GM18520 (cell line): ENCODE measurements at regions not wholly inside any gene's neighbourhood (a gene's known extent, or its start where the extent isn't known, plus 50 kb on each side); places are given as distances from the start of the nearest gene placed in this dataset.

ENCODE experiments used
- ATAC-seq: cut with Tn5 transposase; IDR thresholded peaks from one replicate; pipeline ENCODE4 v1.9.1; 2021; ENCODE audit not compliant: unreplicated experiment

DNA sequence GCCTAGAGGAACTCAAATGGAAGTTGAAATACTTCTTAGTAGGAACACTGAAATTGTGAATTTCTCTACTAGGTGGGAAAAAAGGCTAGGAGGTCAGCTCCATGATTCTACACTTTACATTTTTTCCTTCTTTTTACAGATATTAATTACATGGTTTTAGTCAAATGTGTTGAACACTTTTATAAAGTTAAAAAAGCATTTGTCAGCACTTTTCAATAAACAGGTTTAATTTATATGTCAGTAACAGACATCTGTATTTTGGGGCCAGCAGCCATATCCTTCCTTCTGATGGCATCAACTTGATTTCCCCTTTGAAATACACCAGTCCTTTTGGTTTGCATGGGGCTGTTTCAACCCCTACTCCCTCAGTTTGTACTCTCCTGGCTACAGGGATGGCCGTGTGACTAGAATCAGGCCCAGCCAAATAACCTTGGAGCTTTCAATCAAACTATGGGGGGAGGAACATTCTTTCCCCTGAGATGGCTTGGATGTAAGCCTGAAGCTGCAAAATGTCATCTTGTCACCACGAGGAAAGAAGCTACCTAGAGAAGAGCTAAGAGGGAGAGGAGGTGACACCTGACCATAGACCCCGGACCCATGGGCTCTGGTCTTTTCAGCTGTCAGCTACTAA lies 171.0 kb upstream of the NEBL start:
- no peak for ATAC-seq

DNA sequence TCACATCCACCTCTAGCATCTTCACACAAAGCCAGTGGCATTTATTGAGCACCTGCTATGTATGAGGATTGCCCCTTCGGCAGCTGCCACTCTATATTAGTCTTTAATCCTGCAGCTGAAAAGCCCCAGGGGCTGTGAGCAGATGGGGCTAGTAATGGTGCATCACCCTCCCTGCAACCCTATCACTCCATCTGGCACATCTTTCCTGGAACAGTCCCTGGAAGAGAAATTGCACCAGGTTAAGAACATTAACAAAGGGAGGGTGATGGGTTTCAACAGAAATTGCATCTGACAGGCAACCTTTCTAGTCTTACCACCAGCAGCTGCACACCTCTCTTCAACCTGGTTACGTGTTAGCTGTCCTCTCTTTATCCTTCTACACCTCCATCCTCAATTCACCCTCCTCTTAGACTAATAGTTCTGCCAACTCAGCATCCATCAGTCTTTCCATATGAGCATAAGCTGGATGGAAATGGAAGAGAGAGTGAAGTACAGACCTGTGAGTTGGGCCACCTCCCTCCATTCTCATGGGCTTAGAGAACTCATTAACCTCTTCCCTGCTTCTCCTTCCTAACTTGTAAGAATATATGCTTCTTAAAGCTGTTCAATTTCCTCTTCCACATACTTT lies 168.6 kb upstream of the NEBL start:
- ATAC-seq, result no peak

DNA sequence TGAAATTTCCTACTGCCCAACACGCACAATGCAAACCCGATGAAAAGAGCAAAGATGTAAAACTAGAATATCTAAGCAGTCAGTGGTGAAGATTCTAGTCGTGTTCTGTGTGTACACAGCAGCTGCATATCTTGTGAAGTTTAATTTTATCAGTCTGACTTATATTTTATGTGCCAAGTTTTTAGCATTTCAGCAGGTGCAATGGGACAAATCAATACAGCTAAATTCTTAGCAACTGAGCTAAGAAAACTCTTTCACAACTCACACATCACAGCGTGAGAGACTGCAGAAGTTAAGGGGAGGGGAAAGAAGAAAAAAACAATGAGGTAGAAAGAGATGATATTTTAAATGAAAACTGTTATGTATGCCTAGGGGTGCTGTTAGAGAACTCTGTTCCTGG lies 164.9 kb upstream of the NEBL start:
- no peak for ATAC-seq

DNA sequence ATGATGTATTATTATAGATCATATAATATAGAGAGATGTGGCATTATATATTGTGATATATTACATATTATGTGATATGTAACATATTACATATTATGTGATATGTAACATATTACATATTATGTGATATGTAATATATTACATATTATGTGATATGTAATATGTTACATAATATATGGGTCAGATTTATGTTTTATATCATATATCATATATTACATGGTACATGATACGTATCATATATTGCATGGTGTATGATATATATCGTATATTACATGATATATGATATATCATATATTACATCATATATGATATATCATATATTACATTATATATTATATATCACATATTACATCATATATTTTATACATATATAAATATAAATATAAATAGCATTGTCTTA lies 164.1 kb upstream of the NEBL start:
- ATAC-seq, result no peak

DNA sequence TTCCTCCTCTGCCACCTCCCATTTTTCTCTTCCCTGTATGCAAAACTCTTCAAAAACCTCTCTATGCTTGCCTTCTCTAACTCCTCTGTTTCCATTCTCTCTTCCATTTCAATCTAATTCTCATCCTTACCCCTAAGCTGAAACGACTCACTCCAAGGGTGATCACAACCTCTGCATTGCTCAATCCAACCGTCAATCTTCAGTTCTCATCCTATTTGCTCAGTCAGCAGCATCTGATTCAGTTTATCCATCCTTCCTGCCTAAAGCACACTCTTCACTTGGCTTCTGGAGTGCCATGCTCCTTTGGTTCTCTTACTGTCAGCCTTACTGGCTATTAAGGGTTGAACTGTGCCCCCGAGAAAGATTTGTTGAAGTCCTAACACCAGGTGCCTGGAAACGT lies 163.5 kb upstream of the NEBL start:
- no peak for ATAC-seq

DNA sequence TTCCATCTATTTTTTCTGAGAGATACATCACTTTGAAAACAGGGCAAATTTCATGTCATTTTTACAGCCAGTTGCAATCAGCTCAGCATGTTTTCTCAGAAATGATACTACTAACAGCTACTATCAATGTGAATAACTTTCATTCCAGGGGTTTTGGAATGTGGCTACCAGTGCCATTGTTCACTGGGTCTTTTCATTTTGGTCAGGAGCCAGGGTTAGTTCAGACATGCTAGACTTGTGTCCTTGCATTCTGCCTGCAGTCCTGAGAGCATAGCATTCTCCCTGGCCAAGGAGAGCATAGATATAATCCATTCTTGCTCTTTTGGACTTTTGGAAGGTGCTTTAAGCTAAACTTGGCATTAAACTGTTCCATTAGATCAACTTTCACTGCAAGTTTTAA lies 160.9 kb upstream of the NEBL start:
- ATAC-seq, result no peak

DNA sequence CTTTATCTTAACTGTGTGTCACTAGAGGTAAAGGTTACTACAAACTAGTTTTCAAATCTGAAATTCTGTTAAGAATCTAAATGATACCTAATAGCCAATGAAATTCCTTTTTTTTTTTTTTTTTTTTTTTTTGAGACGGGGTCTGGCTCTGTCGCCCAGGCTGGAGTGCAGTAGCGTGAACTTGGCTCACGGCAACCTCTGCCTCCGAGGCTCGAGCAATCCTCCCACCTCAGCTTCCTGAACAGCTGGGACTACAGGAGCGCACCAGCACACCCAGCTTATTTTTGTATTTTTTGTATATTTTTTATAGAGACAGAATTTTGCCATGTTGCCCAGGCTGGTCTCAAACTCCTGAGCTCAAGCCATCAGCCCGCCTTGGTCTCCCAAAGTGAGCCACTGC lies 160.3 kb upstream of the NEBL start:
- no peak for ATAC-seq

DNA sequence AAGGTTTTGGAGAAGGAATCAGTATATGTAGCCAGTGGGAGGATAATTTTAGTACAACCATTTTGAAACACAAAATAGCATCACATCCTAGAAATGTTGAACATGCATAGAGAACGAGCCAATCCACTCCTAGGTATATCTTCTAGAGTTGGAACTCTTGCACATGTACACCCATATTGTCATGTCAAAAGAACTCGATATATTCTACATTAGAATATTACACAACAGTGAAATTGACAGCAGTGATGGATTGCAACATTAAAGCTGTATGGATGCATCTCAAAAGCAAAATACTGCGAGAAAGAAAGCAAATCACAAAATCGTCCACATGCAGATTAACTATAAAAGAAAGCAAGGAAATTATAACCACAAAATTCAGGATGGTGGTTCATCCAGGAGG lies 159.3 kb upstream of the NEBL start:
- no peak for ATAC-seq

DNA sequence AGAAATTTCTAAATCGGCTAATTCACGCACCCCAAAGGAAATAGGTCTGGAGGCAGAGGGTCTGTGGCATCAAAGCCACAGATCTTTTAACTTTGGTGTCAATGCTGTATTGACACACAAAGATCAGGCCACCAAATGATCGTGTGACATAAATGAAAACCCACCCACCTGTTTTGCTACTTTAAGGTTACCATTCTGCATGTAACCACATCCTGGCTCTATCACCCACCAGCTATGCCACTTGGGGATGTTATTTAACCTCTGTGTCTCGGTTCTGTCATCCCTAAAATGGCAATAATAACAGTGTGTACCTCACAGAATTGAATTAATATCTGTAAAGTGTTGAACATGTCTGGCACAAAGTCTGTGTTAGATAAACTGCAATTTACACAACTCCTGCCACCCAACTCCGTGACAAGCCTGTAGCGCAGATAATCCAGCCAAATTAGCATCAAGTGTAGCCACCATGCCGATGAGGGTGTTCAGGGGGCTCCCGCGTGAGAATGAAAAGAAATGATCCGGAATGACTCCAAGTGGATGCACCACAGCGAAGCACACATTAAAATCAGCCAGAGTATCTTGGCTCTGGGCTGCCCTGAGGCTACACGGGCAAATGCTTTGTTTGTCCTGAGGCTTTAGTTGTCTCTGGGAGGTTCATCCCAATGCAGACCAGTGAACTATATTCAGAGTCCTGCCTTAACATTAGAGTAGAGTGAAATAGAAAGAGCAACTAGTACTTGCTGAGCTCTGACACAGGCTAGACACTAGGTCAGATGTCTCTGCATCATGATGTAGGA lies 158.4 kb upstream of the NEBL start:
- ATAC-seq, result no peak

DNA sequence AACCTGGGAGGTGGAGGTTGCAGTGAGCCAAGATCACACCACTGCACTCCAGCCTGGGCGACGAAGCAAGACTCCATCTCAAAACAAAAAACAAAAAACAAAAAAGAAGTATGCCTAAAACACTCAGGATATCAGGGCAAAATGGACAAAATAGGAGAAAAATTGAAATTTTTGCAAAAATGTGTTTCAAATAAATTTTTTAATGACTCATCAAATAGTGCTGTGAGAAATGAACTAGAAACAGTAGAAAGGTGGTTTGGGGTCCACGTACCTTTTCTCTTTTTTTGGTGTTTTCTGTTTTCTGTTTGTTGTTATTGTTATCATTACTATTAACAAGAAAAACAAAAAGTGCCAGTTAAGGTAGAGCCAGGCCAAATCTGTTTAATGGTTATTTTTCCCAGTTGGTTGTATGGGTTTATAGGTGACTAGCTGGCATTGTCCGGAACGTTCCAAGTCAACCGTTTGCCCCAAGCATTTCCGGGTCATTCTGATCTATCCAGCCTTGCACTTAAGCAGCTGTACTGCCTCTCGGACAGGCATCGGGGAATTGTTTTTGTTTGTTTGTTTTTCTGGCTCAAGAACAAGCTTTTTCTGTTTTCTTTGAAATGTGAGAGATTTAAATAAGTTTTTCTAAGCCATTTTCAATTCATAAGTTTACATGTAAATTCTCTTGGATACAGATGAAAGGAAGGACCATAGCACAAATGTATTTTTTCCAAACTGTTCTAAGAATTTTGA lies 157.0 kb upstream of the NEBL start:
- no peak for ATAC-seq

DNA sequence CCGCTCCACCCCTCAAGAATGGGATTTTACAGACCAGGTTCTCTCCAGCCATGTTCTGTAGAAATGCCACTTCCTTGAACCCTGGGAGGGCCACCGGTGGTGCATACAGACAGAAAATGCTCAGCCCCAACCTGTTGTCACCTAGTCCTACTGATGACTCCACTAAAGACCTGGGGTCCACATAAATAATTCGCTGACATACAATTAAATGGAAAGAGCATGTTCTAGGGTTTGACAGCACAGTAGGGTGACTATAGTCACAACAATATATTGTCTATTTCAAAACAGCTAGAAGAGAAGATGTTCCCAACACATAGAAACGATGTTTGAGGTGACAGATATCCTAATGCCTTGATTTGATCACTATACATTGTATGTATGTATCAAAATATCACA lies 155.6 kb upstream of the NEBL start:
- no peak for ATAC-seq

DNA sequence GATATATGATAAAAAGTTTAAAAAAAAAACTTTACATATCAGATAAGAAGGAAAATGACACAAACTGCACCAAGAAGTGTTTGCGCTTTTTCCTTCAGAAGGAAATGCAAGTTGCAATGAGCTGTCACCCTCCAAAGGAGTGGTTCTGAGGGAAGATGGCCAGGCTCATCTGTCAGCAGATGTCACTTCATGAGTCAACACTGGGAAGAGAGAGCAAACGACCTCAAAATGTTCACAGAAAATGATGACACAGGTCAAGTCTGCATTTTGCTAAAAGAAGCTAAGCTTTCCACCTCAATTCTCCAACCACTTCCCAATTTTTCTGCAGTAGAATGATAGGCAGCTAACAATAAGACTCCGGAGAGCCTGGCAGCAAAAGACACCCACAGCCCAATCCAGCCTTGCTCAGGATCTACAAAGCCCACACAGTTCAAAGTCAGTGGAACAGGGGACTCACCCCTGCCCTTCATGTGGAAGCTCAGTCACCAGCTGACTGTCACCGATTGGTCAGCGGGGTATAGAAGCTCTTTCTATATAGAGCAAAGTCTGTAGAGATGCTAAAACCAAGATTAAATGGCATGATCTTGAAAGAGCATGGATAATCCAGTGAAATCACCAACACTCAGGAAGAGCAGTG lies 155.1 kb upstream of the NEBL start:
- ATAC-seq, result no peak

DNA sequence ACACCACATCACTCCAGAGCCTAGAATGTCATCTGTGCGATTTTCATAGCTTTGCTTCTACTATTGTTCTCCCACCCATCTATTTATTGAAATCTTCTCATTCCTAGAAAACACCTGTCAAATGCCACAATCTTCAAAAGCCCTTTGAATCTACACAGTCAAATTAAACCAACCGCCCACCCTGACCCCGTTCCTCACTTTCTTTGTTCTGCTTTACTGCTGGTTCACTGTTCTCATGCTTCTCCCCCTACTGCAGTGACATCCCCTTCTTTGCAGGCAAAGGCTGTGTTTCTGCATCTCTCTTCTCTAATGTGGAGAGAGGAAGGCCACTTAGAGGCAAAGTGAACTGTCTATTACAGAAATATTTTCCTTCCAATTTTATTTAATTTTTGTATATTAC lies 152.4 kb upstream of the NEBL start:
- ATAC-seq, result no peak

DNA sequence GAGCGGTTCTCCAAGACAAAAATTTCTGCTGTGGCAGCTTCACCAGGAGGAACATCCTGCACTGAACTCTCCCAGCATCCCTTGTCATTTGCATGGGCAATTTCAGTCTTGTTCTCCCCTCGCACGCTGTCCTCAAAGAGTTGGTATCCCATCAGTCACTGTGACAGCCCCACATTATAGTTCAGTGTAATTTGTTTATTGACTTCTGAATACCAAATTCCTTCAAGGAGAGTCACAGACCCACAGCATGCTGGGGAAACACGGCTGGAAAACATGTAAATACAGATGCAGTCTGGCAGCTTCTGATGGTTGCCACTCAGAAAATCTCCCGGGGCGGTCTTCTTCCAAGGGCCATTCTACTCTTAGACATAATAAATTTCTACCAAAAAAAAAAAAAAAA lies 151.0 kb upstream of the NEBL start:
- ATAC-seq, result no peak

DNA sequence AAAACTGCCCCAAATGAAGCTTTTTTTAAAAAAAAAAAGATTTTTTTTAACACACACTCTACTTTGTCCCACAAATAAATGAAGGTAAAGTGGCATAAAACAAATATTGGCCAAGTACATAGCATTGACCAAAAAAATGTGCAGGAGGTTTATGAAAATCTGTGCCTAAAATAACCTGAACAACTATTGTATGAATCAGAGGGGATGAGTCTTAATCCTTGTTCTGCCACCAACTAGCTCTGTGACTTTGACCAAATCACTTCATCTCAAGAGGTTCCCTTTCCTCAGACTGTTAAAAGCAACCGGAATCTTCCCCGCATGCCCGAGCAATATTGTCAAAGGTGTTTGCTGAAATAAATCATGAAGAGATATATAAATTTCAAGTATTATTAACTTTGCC lies 150.4 kb upstream of the NEBL start:
- no peak for ATAC-seq

DNA sequence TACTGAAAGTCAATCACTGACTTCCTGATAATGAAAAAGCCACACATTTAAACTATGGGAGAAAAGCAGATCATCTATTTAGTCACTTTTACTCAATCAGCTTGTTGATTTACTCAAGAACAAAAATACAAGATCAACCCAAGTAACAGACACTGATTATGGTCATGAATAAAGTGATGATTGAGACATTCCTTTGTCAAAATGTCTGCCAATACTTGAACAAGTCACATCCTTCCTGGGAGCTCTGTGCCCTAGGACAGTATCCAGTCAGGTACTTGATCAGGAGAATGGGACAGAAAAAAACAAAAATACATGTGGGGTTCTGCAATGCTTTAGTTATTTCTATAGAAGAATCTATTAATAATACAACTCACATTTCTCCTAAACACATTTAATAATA lies 150.0 kb upstream of the NEBL start:
- ATAC-seq, result no peak

DNA sequence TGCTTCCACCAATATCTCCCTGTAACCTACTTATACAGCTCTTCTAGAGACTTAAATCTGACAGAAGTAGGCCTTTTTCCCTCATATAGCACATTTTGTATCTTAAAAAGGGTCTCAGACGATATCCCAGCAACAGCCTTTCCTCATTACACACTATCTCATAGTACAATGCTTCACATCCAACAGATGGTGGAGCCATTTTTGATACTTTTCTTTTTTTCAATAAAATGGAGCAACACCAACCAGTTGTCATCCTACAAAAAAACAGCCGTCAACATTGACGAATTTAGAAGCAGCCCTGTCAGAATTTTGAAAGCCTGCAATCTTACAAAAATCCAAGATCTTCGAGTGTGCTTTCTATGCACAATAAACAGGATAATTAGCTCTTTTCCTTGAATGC lies 145.9 kb upstream of the NEBL start:
- no peak for ATAC-seq

DNA sequence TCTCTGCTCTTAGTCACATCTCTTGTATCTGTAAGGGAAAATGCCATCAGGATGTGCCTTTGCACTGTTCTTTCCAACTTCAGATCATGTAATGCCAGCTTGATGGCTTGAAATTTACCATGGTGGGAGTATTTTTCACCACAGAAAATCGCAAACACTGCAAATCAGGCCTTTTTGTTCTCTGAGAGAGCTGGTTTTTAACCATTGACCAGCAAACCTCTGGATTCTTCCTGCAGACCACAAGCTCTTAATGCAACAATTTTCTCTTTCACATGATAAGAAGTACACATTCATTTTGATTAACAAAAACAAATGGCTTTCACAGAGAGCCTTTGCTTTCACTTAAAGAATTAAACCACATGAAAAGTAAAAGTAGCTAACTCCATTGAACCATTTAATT lies 145.4 kb upstream of the NEBL start:
- ATAC-seq, result no peak

DNA sequence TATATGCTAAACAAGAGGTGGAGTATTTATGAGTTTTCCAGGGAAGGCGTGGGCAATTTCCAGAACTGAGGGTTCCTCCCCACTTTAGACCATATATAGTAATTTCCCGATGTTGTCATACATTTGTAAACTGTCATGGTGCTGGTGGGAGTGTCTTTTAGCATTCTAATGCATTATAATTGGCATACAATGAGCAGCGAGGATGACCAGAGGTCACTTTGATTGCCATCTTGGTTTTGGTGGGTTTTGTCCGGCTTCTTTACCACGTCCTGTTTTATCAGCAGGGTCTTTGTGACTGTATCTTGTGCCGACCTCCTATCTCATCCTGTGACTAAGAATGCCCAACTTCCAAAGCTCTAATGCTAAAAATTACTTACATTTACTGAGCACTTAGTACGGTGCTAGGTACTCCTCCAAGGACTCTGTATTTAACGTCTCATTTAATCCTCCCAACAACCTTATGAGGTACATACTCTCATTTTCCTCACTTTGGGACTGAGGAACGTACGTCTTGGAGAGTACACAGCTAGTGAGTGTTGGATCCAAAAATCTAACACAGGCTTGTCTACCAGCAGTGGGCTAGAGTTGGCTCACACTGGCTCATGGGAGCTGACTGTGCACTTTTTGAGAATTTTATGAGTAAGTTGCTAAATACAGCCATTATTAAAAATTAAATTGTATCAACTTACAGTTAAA lies 144.8 kb upstream of the NEBL start:
- no peak for ATAC-seq

DNA sequence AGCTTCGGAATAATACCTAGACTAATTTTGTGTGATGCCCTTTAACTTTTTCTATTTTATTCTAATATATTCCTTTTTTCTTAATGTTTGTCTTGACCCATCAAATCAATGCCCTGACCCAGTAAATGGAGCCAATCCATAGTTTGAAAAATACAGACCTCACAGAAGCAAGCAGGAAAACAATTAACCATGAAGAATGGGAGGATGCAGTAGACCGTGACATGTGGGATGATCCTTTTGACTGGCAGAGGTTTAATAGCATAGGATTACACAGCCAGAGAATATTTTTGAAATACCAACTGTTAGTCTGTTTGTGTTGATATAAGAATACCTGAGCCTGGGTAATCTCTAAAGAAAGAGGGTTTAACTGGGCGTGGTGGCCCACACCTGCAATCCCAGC lies 142.6 kb upstream of the NEBL start:
- no peak for ATAC-seq

DNA sequence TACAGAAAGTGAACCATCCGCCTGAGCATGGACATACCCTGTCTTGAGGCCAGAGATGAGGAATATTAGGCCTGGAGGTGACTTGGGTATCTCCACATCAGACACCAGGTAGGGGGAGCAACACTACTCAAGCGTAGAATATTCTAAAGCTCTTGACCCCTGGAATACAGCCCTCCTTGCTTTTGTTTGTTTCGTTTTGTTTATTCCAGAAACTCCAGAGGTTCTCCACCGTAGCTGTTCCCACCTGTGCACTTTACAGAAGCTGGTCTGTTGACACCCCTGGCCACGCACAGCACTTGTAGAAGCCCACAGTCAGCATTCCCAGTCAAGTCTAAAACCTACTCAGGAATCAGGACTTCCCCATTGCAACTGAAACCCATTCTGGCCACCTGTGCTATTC lies 139.6 kb upstream of the NEBL start:
- ATAC-seq, result no peak
